Brain pericyte (primary cell): ENCODE measurements at regions not wholly inside any gene's neighbourhood (a gene's known extent, or its start where the extent isn't known, plus 50 kb on each side); places are given as distances from the start of the nearest gene placed in this dataset.
A peak's percentile ranks its signal among the peaks of the same experiment; 100 is the strongest.
"Not testable (repeated sequence)": the region's sequence is repeated elsewhere in the genome, so short reads cannot be mapped to it uniquely, and the experiment has no call there.

Experiments
- DNase-seq: peaks from one replicate; pipeline ENCODE4 v3.0.0-alpha.2; 2012; ENCODE audit warnings: low read depth, low spot score

DNA sequence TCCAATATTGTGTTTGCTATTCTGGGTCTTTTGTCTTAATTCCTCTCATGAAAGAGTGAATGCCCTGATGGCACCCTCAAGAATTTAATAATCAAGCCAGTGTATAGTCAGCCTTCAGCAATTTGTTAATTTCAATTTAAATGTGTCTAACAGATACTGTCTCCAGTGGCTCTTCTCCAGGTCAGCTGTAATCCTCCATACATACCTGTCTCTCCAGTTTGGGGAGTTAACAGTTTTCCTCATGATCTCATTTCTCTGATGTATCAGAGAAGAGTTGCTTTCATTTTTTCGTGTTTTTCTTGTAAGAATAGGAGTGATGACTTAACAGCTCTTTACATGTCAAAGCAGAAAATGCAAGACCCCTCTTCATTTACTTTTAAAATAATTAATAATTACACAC is 500.3 kb upstream of the RORB start:
- DNase-seq: no peak

GRCh38 chr9:74001382-74001781 is 495.8 kb upstream of the RORB start:
- DNase-seq: no peak

- no peak for DNase-seq
Measured at GRCh38 chr9:74006935-74007334, 490.2 kb upstream of the RORB start.

DNA sequence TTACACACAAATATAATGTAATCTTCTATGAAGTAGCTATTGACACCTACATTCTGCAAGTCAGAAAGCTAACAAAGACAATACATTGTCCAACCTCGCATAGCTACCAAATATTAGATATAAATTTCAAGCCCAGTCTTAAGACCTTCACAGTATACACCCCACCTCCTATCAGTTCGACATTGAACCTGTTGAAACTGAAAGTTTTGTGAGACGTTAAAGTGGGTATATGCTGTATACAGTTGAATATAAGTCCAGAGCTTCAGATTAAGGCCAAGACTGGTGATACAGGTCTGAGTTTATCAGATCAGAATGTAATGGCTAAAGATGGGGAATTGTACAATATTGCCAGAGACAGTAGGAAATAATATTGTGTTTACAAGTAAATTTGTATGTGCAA is 489.3 kb upstream of the RORB start:
- DNase-seq: no peak

DNA sequence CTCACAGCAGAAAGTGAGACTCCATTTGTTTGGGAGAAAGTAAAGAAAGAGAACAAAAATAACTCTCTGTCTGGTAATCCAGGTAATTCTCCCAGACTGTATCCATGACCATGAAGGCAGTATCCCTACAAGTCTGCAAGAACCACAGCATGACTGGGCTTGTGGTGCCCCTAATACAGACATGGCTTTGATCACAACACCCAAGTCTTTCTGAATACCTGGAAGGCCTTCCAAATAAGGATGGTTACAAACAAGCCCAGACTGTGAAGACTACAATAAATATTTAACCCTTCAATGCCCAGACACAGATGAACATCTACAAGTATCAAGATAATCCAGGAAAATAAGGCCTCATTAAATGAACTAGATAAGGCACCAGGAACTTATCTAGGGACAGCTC is 481.1 kb upstream of the RORB start:
- no peak for DNase-seq

GRCh38 chr9:74025402-74025925 is 471.7 kb upstream of the RORB start:
- no peak for DNase-seq

- DNase-seq: no peak
Measured at GRCh38 chr9:74032421-74032820, 464.7 kb upstream of the RORB start.

GRCh38 chr9:74035786-74036185 is 461.3 kb upstream of the RORB start:
- no peak for DNase-seq

DNA sequence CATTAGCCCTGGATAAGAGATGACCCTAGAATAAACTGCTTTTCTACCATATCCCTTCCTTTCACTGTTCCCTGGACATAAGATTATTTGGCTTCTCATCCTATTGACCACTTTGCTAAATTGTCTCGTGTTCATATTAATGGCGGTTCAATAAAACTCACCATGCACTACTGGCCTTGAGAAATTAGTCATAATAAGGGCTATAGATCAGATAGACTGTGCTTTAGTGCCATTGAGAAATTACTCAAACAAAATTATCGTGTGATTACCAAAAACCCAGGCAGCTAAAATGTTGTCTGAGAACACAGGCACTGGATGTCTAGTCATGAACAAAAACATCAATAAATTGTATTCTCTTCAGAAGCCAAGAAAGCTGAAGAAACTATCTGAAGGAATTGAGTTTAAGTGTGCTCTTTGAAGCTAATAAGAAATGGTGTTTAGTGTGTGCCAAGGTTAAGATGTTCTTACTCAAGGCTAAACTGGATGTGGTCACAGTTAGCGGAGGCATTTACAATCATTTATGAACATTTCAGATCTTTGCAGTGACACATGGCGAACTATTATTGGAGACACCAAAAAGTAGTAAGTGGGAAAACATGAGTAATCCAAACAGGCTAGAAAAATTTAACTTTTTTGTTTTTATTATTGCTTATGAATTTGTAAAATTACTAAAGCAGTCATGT is 460.4 kb upstream of the RORB start:
- no peak for DNase-seq

DNA sequence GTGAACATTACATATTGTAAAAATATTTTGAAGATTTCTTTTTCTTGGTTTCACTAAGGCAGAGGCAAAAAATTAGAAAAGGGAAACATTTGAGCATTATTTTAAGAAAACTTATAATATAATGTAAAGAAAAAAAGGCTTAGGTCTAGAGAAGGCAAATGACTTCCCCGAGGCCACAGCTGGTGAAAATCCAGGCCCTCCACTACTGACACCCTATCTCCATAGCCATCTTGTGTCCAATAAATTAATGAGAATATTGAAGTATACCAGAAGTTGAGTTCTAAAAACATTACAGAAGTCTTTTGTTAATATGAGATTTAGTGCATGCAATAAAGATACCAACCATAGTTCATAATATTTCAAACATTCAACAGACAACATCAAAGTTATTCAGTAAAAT is 459.9 kb upstream of the RORB start:
- DNase-seq: no peak

GRCh38 chr9:74041588-74041987 is 455.5 kb upstream of the RORB start:
- no peak for DNase-seq

DNA sequence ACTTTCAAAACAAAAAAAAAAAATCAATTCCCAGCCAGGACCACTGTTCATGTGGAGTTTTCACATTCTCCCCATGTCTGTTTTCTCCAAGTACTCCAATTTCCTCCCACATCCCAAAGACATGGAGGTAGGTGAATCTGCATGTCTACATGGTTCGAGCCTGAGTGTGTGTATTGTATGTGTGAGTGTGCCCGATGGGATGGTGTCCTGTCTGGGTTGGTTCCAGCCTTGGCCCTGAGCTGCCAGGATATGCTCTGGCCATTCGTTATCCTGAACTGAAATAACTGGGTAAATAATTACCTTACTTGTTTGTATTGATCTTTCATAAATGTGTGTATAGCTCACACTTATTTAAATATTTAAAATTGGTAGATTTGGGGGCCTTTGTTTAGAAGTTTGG is 452.3 kb upstream of the RORB start:
- no peak for DNase-seq

- no peak for DNase-seq
Measured at GRCh38 chr9:74056023-74056422, 441.1 kb upstream of the RORB start.

- not testable (repeated sequence) for DNase-seq
Measured at GRCh38 chr9:74057051-74057450, 440.1 kb upstream of the RORB start.

- DNase-seq: no peak
Measured at GRCh38 chr9:74064702-74065101, 432.4 kb upstream of the RORB start.

GRCh38 chr9:74066128-74066527 is 431.0 kb upstream of the RORB start:
- no peak for DNase-seq

- DNase-seq: peak; percentile 2
Measured at GRCh38 chr9:74066605-74067004, 430.5 kb upstream of the RORB start.

DNA sequence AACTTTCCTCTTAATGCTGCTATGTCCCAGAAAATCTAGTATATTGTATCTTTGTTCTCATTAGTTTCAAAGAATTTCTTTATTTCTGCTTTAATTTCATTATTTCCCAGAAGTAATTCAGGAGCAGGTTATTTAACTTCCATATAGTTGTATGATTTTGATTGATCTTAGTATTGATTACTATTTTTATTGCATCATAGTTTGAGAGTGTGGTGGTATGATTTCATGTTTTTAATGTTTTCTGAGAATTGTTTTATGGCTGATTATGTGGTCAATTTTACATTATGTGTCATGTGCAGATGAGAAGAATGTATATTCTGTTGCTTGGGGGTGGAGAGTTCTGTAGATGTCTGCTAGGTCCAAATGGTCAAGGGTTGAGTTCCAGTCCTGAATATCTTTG is 425.6 kb upstream of the RORB start:
- no peak for DNase-seq

DNA sequence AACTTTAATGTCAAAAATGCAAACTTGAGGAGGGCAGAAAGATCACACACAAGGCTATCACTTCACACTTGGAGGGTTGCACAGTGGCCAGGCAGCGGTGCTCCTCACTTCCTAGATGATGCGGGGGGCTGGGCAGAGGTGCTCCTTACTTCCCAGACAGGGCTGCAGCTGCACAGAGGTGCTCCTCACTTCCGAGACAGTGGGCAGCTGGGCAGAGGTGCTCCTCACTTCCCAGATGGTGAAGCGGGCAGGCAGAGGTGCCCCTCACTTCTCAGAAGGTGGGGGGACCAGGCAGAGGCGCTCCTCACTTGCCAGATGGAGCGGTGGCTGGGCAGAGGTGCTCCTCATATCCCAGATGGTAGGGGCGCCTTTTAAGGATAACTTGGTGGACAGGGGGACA is 423.2 kb upstream of the RORB start:
- DNase-seq: no peak

DNA sequence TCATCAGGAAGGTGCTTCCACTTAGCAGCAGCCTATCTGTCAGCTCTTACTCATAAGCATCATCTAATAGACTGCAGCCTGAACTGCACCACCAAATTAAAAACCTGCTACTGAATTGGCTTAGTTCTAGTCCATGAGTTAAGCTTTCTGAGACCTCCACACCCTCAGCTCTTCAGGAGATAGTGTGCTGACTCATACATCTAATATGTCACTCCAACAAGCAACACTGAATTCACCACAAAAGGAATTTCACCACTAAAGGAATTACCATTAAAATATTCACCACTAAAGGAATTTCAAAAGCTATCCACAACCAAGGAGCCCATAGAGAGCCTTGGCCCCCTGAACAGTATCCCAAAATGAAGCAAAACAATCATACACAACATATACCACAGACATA is 418.5 kb upstream of the RORB start:
- no peak for DNase-seq

- DNase-seq: not testable (repeated sequence)
Measured at GRCh38 chr9:74080652-74081051, 416.5 kb upstream of the RORB start.

GRCh38 chr9:74083681-74084433 is 413.3 kb upstream of the RORB start:
- peak; percentile 0 for DNase-seq

DNA sequence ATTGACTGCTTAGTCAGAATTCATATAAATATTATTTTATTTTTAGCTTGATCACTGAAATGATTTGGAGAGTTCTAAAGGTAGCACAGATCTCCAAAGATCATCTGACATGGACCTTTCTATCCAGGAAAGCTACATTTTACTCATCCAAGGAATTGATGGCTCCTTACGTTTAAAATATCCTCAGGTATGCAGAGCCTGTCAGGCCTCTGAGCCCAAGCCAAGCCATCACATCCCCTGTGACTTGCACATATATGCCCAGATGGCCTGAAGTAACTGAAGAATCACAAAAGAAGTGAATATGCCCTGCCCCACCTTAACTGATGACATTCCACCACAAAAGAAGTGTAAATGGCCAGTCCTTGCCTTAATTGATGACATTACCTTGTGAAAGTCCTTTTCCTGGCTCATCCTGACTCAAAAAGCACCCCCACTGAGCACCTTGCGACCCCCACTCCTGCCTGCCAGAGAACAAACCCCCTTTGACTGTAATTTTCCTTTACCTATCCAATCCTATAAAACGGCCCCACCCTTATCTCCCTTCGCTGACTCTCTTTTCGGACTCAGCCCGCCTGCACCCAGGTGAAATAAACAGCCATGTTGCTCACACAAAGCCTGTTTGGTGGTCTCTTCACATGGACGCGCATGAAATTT is 411.6 kb upstream of the RORB start:
- not testable (repeated sequence) for DNase-seq
